Stimulated activated CD8-positive, alpha-beta memory T cell treated with anti-CD3 and anti-CD28 coated beads, Interleukin-4, amount 100 ng/mL, for 48 hours (primary cell): ENCODE measurements at regions not wholly inside any gene's neighbourhood (a gene's known extent, or its start where the extent isn't known, plus 50 kb on each side); places are given as distances from the start of the nearest gene placed in this dataset.

Source experiments
- DNase-seq: peaks from one replicate; pipeline ENCODE4 v3.0.0-alpha.2; 2020

- no peak for DNase-seq
These were observed 1039.9 kb upstream of the POU3F3 start for GRCh38 chr2:103814016-103814415.

GRCh38 chr2:103815731-103816130 is 1038.2 kb upstream of the POU3F3 start:
- no peak for DNase-seq

- no peak for DNase-seq
These were observed 1036.2 kb upstream of the POU3F3 start for GRCh38 chr2:103817746-103818145.

- DNase-seq, result no peak
These were observed 1035.7 kb upstream of the POU3F3 start for GRCh38 chr2:103818176-103818575.

- DNase-seq, result no peak
These were observed 1034.3 kb upstream of the POU3F3 start for GRCh38 chr2:103819599-103819998.

GRCh38 chr2:103823847-103824246 is 1030.1 kb upstream of the POU3F3 start:
- DNase-seq, result no peak

- DNase-seq, result no peak
These were observed 1006.6 kb upstream of the POU3F3 start for GRCh38 chr2:103847276-103847675.

- DNase-seq, result no peak
These were observed 994.7 kb upstream of the POU3F3 start for GRCh38 chr2:103859238-103859637.

- no peak for DNase-seq
These were observed 993.9 kb upstream of the POU3F3 start for GRCh38 chr2:103860016-103860415.

- DNase-seq, result no peak
These were observed 985.5 kb upstream of the POU3F3 start for GRCh38 chr2:103868396-103868795.

- DNase-seq, result no peak
These were observed 980.1 kb upstream of the POU3F3 start for GRCh38 chr2:103873716-103874351.

- no peak for DNase-seq
These were observed 978.8 kb upstream of the POU3F3 start for GRCh38 chr2:103875131-103875530.

- no peak for DNase-seq
These were observed 978.4 kb upstream of the POU3F3 start for GRCh38 chr2:103875531-103875930.

GRCh38 chr2:103876611-103877010 is 977.3 kb upstream of the POU3F3 start:
- DNase-seq, result no peak

- DNase-seq, result no peak
These were observed 974.8 kb upstream of the POU3F3 start for GRCh38 chr2:103879101-103879500.

- no peak for DNase-seq
These were observed 973.7 kb upstream of the POU3F3 start for GRCh38 chr2:103880081-103880834.

- no peak for DNase-seq
These were observed 966.3 kb upstream of the POU3F3 start for GRCh38 chr2:103887625-103888024.

- no peak for DNase-seq
These were observed 957.7 kb upstream of the POU3F3 start for GRCh38 chr2:103896182-103896581.

GRCh38 chr2:103898561-103898960 is 955.4 kb upstream of the POU3F3 start:
- DNase-seq, result no peak

GRCh38 chr2:103902347-103902746 is 951.6 kb upstream of the POU3F3 start:
- no peak for DNase-seq

GRCh38 chr2:103921161-103921560 is 932.8 kb upstream of the POU3F3 start:
- DNase-seq, result no peak

GRCh38 chr2:103942199-103942598 is 911.7 kb upstream of the POU3F3 start:
- DNase-seq, result no peak

- no peak for DNase-seq
These were observed 908.8 kb upstream of the POU3F3 start for GRCh38 chr2:103945083-103945482.
